Cardiac muscle cell (in vitro differentiated cells and primary cell): ENCODE measurements at regions not wholly inside any gene's neighbourhood (a gene's known extent, or its start where the extent isn't known, plus 50 kb on each side); places are given as distances from the start of the nearest gene placed in this dataset.
"Not testable (repeated sequence)": the region's sequence is repeated elsewhere in the genome, so short reads cannot be mapped to it uniquely, and the experiment has no call there.

Source experiments
- DNase-seq, 2 donors: peaks; one replicate each; pipeline versions ENCODE4 v3.0.0 to v3.0.0-alpha.2; 2010 to 2017; ENCODE audit warnings: low read depth in 1 of 2, low spot score in 1 of 2
- H3K27ac ChIP-seq: fragments of 200-600 bp; sonication (generic); 2 replicates; pipeline ENCODE4 v1.5.1; 2016
- H3K27me3 ChIP-seq: fragments of 200-600 bp; sonication (generic); 2 replicates; pipeline ENCODE4 v1.6.0; 2016; ENCODE audit warnings: control low read depth
- H3K36me3 ChIP-seq: fragments of 200-600 bp; sonication (generic); 2 replicates; pipeline ENCODE4 v1.5.1; 2016; ENCODE audit warnings: control low read depth
- H3K4me1 ChIP-seq: fragments of 200-600 bp; sonication (generic); 2 replicates; pipeline ENCODE4 v1.8.1; 2017; ENCODE audit warnings: low read depth, mild to moderate bottlenecking, mixed run types
- H3K4me3 ChIP-seq: fragments of 200-600 bp; sonication (generic); 2 replicates; pipeline ENCODE4 v1.5.1; 2016; ENCODE audit warnings: mild to moderate bottlenecking
- H3K9me3 ChIP-seq: fragments of 200-600 bp; sonication (generic); 2 replicates; pipeline ENCODE4 v1.5.1; 2017; ENCODE audit warnings: low read depth, mild to moderate bottlenecking, control low read depth
- TF ChIP-seq, protein P1 (sequence below): IDR thresholded peaks from 2 replicates; pipeline ENCODE4 v1.5.1; 2012; ENCODE audit warnings: low read depth, mild to moderate bottlenecking, low read length

DNA sequence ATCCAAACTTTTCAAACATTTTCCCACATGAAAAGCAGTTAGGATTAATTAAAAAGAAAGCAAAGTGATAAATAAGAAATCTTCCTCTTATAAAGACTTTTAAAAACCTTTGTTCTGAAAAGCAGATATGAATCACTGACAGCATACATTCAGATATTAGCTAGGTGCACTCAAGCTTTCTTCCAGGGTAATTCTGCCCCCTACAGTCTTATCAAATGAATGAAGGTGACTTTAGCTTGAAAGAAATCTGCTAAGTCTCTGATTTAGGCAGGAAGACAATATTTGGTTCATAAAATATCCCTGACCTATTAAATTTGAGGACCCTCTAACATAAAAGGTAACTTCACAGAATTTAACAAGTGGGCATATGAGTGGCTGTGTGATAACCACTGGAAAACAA lies 209.1 kb upstream of the FAM47A start:
- no peaks in the 10 kb centered on the region for H3K36me3 ChIP-seq
- no peak overlapping the region for H3K27ac ChIP-seq
- H3K4me1 ChIP-seq: no peaks in the 10 kb centered on the region
- no peaks in the 10 kb centered on the region for H3K27me3 ChIP-seq
- no peaks in the 10 kb centered on the region for H3K9me3 ChIP-seq
- no peak overlapping the region for H3K4me3 ChIP-seq
- DNase-seq: peak in 1 of 2 donors; percentile 36
- TF ChIP-seq, protein P1, sequence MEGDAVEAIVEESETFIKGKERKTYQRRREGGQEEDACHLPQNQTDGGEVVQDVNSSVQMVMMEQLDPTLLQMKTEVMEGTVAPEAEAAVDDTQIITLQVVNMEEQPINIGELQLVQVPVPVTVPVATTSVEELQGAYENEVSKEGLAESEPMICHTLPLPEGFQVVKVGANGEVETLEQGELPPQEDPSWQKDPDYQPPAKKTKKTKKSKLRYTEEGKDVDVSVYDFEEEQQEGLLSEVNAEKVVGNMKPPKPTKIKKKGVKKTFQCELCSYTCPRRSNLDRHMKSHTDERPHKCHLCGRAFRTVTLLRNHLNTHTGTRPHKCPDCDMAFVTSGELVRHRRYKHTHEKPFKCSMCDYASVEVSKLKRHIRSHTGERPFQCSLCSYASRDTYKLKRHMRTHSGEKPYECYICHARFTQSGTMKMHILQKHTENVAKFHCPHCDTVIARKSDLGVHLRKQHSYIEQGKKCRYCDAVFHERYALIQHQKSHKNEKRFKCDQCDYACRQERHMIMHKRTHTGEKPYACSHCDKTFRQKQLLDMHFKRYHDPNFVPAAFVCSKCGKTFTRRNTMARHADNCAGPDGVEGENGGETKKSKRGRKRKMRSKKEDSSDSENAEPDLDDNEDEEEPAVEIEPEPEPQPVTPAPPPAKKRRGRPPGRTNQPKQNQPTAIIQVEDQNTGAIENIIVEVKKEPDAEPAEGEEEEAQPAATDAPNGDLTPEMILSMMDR: no peak

DNA sequence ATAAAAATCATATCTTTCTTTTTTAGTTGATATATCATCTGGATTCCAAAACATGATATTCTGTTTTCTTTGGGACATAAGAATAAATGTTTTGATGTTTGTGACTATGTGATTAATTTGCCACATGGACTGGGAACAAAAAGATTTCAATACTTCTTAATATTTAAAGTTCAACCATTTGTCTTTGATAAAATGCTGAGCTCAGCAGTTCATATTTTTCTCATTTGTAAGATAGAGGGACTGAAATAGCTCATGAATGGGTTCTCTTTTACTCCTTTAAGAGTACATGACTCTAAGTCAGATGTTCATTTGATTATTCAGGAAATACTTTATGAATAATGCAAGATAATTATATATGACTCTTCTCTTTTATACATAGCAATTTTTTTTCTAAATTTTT lies 205.9 kb upstream of the FAM47A start:
- Histone ChIP-seq H3K36me3 (no peaks in the 10 kb centered on the region), H3K27me3 (no peaks in the 10 kb centered on the region), H3K4me1 (no peaks in the 10 kb centered on the region), H3K4me3 (no peak overlapping the region), H3K27ac (no peak overlapping the region), H3K9me3 (no peaks in the 10 kb centered on the region)
- TF ChIP-seq, protein P1: no peak
- DNase-seq: no peak

DNA sequence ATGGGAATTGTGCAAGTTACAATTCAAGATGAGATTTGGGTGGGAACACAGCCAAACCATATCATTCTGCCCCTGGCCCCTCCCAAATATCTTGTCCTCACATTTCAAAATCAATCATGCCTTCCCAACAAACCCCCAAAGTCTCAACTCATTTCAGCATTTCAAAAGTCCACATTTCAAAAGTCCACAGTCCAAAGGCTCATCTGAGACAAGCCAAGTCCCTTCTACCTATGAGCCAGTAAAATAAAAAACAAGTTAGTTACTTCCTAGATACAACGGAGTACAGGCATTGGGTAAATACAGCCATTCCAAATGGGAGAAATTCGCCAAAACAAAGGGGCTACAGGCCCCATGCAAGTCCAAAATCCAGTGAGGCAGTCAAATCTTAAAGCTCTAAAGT lies 203.3 kb upstream of the FAM47A start:
- H3K27me3 ChIP-seq, DNase-seq, H3K4me3 ChIP-seq, H3K4me1 ChIP-seq, H3K36me3 ChIP-seq, H3K9me3 ChIP-seq, H3K27ac ChIP-seq: not testable (repeated sequence)

DNA sequence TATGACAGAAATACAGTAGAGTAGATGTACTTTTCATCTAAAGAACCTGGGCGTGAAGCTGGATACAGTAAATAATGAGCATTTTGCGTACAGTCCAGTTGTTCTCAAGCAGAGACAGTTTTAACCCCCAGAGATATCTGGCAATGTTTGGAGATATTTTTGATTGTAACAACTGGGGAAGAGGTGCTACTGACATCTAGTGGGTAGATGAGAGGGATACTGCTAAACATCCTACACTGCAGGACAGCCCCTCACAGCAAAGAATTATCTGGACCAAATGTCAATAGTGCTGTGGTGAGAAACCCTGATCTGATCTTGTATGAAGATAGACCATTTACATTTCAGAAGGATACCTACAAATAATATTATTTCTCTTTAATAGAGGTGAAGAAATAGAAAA lies 200.2 kb upstream of the FAM47A start:
- peak in 1 of 2 donors; percentile 15 for DNase-seq
- no peaks in the 10 kb centered on the region for H3K36me3 ChIP-seq
- TF ChIP-seq, protein P1: peak; percentile 23
- no peaks in the 10 kb centered on the region for H3K4me1 ChIP-seq
- H3K4me3 ChIP-seq: no peak overlapping the region
- H3K27me3 ChIP-seq: no peaks in the 10 kb centered on the region
- no peak overlapping the region for H3K27ac ChIP-seq
- no peaks in the 10 kb centered on the region for H3K9me3 ChIP-seq

DNA sequence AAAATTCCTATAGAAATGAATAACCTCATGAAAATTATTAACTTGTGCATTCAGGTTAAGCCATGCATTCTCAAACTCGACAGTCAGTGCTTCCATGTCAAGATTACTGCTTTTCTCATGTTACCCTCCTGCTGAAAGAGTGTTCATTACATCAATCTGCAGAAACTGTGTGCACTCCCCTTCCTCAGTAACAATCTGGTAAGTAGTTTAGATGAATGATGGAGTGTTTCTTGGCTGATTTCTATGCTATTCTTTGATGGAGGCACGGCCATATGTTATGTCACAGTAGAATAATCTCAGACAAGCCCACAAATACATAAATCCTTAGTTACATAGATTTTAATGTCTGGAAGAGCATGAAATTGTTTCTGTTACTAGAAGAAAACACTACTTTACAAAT lies 193.3 kb upstream of the FAM47A start:
- Histone ChIP-seq H3K36me3 (no peaks in the 10 kb centered on the region), H3K4me3 (no peak overlapping the region), H3K27ac (no peak overlapping the region), H3K9me3 (no peaks in the 10 kb centered on the region), H3K4me1 (no peaks in the 10 kb centered on the region), H3K27me3 (no peaks in the 10 kb centered on the region)
- TF ChIP-seq, protein P1: no peak
- no peak for DNase-seq

DNA sequence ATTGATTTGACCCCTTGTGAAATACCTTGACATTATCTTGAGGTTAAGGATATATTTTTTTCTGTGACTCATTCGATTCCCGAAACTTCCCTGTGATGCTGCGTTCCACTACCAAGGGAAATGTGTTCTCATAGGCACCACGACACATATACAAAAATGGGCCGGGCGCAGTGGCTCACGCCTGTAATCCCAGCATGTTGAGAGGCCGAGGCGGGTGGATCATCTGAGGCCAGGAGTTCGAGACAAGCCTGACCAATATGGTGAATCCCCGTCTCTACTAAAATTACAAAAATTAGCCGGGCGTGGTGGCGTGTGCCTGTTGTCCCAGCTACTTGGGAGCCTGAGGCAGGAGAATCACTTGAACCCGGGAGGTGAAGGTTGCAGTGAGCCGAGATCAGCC lies 188.3 kb upstream of the FAM47A start:
- not testable (repeated sequence) for DNase-seq, H3K27me3 ChIP-seq, H3K9me3 ChIP-seq, H3K4me3 ChIP-seq, H3K4me1 ChIP-seq, H3K27ac ChIP-seq, H3K36me3 ChIP-seq

DNA sequence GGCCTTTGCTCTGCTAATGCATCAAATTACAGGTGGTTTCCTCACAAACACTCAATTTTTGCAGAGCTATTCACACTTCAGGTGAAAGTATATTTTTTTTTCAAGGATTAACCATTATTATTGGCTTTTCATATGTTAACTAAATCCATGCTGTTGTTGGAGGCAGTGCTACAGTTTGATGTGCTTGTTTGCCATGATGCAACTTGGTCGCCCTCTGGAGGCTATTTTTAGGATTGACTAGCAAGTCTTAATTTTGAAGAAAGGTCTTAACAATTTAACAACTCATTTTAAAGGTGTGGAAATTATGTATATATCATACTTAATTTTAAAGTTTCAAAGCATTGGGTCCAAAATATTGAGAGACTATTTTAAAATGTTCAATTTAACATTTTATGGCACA lies 168.8 kb upstream of the FAM47A start:
- TF ChIP-seq, protein P1: peak; percentile 41
- H3K27me3 ChIP-seq: no peaks in the 10 kb centered on the region
- H3K36me3 ChIP-seq: no peaks in the 10 kb centered on the region
- no peaks in the 10 kb centered on the region for H3K9me3 ChIP-seq
- no peaks in the 10 kb centered on the region for H3K4me1 ChIP-seq
- no peak overlapping the region for H3K27ac ChIP-seq
- peak; percentile 61 to 74 for DNase-seq
- no peak overlapping the region for H3K4me3 ChIP-seq
